HG02970 (cell line): ENCODE measurements at regions not wholly inside any gene's neighbourhood (a gene's known extent, or its start where the extent isn't known, plus 50 kb on each side); places are given as distances from the start of the nearest gene placed in this dataset.

Experiments
- ATAC-seq: cut with Tn5 transposase; IDR thresholded peaks from one replicate; pipeline ENCODE4 v1.9.1; 2021; ENCODE audit warnings: mild to moderate bottlenecking, moderate library complexity, moderate number of reproducible peaks; ENCODE audit not compliant: unreplicated experiment, low FRiP score

DNA sequence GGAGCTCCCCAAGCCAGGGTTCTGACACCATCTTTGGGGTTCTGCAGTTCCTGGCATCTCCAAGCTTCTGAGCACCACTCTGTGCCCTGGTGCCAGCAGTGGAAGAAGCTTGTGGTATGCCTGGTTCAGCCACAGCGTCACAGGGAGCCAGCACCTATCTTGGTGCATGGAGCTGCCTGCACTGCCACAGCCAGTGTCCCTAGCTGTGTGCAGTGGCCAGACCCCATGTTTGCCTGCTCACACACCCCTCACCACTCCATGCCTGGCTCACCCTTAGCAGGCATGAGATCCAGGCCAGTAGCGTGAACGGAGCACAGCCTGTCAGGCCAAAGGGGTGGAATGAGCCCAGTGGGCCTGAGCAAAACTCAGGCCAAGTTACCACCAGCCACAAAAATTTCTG lies 290.2 kb upstream of the LRATD1 start:
- no peak for ATAC-seq

GRCh38 chr2:14344355-14344754 lies 288.2 kb upstream of the LRATD1 start:
- ATAC-seq: no peak

- ATAC-seq: no peak
These were observed 284.3 kb upstream of the LRATD1 start for GRCh38 chr2:14348247-14348646.

GRCh38 chr2:14350856-14351255 lies 281.7 kb upstream of the LRATD1 start:
- no peak for ATAC-seq

GRCh38 chr2:14352067-14352466 lies 280.4 kb upstream of the LRATD1 start:
- ATAC-seq: no peak

DNA sequence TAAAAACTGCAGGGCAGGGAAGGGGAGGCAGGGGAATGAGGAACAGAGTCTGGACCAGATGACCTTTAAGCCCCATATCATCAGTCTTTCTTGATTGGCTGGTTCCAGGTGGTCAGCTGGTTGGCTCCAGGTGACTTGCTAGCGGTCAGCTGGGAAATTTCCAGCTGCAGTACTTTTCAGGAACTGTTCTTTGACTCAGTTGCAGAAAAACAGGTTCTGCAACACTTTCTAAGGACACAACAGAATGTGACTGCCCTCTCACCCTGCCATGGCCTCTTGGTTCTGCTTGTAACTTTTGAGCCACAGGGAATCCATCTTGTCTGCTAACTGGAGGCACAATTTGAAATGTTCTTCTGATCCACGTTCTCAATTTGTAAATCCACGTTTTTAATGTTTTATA lies 278.3 kb upstream of the LRATD1 start:
- ATAC-seq: no peak

DNA sequence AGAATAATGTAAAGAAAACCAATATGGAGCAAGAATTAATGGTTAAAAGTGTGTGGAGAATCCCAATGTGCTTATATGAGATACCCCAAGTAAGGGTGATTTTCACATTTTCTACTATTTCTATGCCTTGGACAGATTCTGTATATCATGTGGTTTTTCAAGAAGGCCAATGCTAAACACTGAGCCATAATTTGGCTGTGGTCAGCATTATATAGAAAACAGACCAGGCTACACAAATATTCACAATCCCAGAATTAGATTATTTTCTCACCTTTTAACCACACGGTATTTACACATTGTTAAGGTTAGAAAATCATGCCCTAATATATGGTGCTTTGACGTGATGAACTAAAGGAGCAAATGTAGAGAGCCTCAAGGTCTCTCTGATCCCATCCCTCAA lies 277.4 kb upstream of the LRATD1 start:
- no peak for ATAC-seq

- ATAC-seq: no peak
These were observed 274.2 kb upstream of the LRATD1 start for GRCh38 chr2:14358339-14358738.

GRCh38 chr2:14358774-14359173 lies 273.7 kb upstream of the LRATD1 start:
- no peak for ATAC-seq

DNA sequence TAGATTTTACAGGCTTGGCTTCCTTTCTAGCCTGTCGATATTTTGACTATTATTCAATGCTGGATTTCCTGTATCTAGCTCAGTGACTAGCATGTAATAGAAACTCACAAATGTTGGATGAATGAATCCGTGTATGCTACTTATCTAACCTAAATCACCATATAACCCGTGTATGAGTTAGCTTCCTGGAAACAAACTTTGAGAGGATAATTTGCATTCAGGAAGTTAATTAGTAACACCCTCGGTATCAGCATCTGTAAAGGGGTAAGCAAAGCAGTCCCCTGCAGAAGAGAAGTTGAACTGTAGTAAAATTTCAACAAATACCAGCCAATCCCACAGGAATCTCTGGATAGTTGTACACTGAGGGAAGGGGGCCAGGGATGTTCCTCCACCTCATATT lies 269.4 kb upstream of the LRATD1 start:
- peak; percentile 60 for ATAC-seq

DNA sequence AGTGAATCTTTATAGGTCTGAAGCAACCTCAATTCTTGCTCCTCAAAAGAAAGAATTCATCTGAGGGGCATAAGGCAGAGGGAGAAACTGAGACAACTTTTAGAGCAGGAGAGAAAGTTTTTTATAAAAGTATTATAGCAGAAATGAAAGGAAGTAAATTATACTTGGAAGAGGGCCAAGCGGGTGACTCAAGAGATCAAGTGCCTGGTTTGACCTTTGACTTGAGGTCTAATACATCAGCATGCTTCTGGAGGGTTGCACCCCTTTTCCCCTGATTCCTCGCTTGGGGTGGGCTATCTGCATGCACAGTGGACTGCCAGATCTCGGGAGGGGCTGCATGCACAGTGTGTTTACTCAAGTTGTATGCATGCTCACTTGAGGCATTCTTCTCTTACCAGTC lies 268.5 kb upstream of the LRATD1 start:
- no peak for ATAC-seq

DNA sequence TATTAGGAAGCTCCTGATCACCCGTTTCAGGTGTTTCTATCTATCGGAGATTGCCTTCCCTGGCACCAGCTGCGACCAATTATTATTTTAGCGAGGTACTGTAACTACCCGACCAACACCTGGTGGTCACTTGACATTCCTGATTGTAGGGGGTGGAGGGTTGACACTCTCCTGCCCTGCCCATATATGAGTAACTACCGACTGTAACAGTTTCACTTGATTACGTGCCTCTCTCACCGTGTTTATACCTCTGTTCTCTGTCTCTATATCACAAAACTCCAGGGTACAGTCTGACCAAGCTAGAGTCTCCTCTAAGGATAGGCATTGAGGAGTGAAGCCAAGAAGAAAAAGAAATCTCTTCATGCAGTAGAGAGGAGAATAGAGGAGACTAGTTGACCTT lies 268.0 kb upstream of the LRATD1 start:
- no peak for ATAC-seq

- no peak for ATAC-seq
These were observed 247.5 kb upstream of the LRATD1 start for GRCh38 chr2:14385043-14385442.

GRCh38 chr2:14387332-14387731 lies 245.2 kb upstream of the LRATD1 start:
- ATAC-seq: no peak

DNA sequence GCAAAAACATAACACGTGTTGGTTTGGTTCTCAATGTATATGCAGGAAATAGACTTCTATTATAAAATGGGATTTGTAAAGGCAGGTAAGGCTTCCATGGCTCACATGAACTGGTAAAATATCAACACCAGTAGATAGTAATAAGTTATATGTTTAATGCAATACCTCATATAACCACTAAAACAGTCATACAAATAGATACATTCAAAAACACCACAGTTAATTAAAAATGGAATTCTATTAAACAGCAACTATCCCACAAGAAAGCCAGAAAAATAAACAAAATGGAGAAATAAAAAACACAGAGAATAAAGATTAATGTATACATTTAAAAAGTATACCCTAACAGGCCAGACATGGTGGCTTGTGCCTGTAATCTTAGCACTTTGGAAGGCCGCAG lies 243.8 kb upstream of the LRATD1 start:
- ATAC-seq: no peak

DNA sequence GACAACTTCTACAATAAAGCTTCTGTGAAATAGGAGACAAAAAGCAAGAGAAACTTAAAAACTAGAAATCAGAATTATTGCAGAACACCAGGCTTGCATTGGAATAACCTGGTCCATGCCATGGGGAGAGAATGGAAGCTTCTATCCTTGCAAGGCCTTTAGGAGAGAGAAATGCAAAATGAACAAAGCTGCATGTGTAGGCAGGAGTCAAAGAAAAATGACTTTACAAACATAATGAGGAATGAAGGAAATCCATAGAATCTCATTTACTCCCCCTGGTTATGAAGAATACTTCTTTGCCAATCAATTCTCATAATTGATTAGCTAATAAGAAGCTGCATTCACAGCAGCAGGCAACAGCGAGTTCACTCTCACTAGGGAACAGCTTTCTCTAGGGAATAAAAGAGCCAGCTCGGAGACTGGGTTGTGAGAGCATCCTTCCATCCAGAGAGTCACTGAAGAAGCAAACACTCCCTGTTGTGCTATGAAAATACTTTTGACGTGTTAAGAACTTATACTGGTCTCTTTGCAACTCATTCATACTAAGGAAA lies 235.9 kb upstream of the LRATD1 start:
- no peak for ATAC-seq

GRCh38 chr2:14398641-14399040 lies 233.9 kb upstream of the LRATD1 start:
- no peak for ATAC-seq

- no peak for ATAC-seq
These were observed 230.6 kb upstream of the LRATD1 start for GRCh38 chr2:14401873-14402272.

- no peak for ATAC-seq
These were observed 223.8 kb upstream of the LRATD1 start for GRCh38 chr2:14408695-14409094.

DNA sequence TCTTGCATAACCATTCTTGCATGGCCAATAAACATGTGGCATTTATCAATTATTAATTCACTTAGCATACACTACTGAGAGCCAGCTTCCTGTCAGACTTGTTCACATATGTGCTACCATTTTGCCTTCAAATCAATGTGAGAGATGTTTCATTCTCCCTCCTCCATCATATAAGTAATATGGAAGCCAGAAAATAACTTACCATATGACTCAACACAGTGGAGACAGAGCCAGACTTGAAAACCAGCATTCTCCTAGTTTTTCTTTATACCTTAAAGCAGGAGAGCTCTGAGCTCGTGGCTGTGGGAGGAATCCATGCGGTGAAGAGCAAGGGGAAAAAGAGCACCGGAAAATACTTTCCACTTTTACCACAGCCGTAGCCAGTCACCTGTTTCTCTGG lies 215.0 kb upstream of the LRATD1 start:
- no peak for ATAC-seq

GRCh38 chr2:14418115-14418514 lies 214.4 kb upstream of the LRATD1 start:
- no peak for ATAC-seq

GRCh38 chr2:14420851-14421250 lies 211.7 kb upstream of the LRATD1 start:
- ATAC-seq: no peak

- ATAC-seq: no peak
These were observed 210.1 kb upstream of the LRATD1 start for GRCh38 chr2:14422426-14422825.
